WTC11 (cell line): ENCODE measurements at regions not wholly inside any gene's neighbourhood (a gene's known extent, or its start where the extent isn't known, plus 50 kb on each side); places are given as distances from the start of the nearest gene placed in this dataset.

Experiments used
- ATAC-seq: fragments of 200-7000 bp; cut with Tn5 transposase; 2 replicates; pipeline ENCODE4 v1.10.0; 2021; ENCODE audit warnings: mild to moderate bottlenecking, moderate library complexity
- CTCF ChIA-PET: fragments of 300-600 bp; sonication (Branson Sonifier 250); formaldehyde crosslinking; loops from one replicate; lab custom pipeline; 2021; ENCODE audit warnings: antibody characterized with exemption; lab: Charles Lee
- POLR2A ChIA-PET: fragments of 350-600 bp; sonication (Branson Sonifier 250); formaldehyde crosslinking; loops from one replicate; lab custom pipeline; 2021; ENCODE audit warnings: antibody characterized with exemption; lab: Charles Lee
- DNase-seq: peaks from one replicate; pipeline ENCODE4 v3.0.0; 2021; ENCODE audit warnings: low spot score
- H3K27ac Mint-ChIP-seq: 2 replicates; pipeline ENCODE4 v1.8.0; 2021; ENCODE audit warnings: mixed read lengths
- H3K27me3 Mint-ChIP-seq: 2 replicates; pipeline ENCODE4 v1.8.0; 2021; ENCODE audit warnings: low read depth, mild to moderate bottlenecking, moderate library complexity, mixed read lengths
- H3K36me3 Mint-ChIP-seq: 2 replicates; pipeline ENCODE4 v1.8.0; 2021; ENCODE audit warnings: mixed read lengths
- H3K4me1 Mint-ChIP-seq: 2 replicates; pipeline ENCODE4 v1.8.0; 2022; ENCODE audit warnings: mixed read lengths
- H3K4me3 Mint-ChIP-seq: 2 replicates; pipeline ENCODE4 v1.8.0; 2021; ENCODE audit warnings: mild to moderate bottlenecking, moderate library complexity, mixed read lengths
- H3K9me3 Mint-ChIP-seq: 2 replicates; pipeline ENCODE4 v1.8.0; 2021; ENCODE audit warnings: mixed read lengths
- AR ChIP-seq: fragments of 250-450 bp; sonication (Bioruptor Pico); IDR thresholded peaks from 2 replicates; pipeline ENCODE4 v1.9.0; 2021; ENCODE audit warnings: mild to moderate bottlenecking
- CBFB ChIP-seq: sonication (generic); formaldehyde crosslinking; IDR thresholded peaks from 2 replicates; pipeline ENCODE4 v1.8.1; 2022; ENCODE audit warnings: mild to moderate bottlenecking, low read depth, missing genetic modification reagents
- CREB1 ChIP-seq: sonication (generic); formaldehyde crosslinking; IDR thresholded peaks from 2 replicates; pipeline ENCODE4 v1.8.0; 2023; ENCODE audit warnings: mild to moderate bottlenecking, missing genetic modification reagents
- E2F1 ChIP-seq: sonication (generic); formaldehyde crosslinking; IDR thresholded peaks from 2 replicates; pipeline ENCODE4 v1.8.0; 2022; ENCODE audit warnings: mild to moderate bottlenecking, missing genetic modification reagents
- FOXK1 ChIP-seq: sonication (generic); formaldehyde crosslinking; IDR thresholded peaks from 2 replicates; pipeline ENCODE4 v1.8.0; 2022; ENCODE audit warnings: mild to moderate bottlenecking, moderate library complexity, missing genetic modification reagents
- HMGXB4 ChIP-seq: sonication (generic); formaldehyde crosslinking; IDR thresholded peaks from 2 replicates; pipeline ENCODE4 v1.8.1; 2023; ENCODE audit warnings: mild to moderate bottlenecking, moderate library complexity, missing genetic modification reagents
- IRF2 ChIP-seq: sonication (generic); formaldehyde crosslinking; IDR thresholded peaks from 2 replicates; pipeline ENCODE4 v1.8.0; 2022; ENCODE audit warnings: low read depth, missing genetic modification reagents, borderline replicate concordance
- KAT7 ChIP-seq: sonication (generic); formaldehyde crosslinking; IDR thresholded peaks from 2 replicates; pipeline ENCODE4 v1.8.1; 2023; ENCODE audit warnings: missing genetic modification reagents, mild to moderate bottlenecking, borderline replicate concordance
- MLX ChIP-seq: sonication (generic); formaldehyde crosslinking; IDR thresholded peaks from 2 replicates; pipeline ENCODE4 v1.8.1; 2023; ENCODE audit warnings: mild to moderate bottlenecking, missing genetic modification reagents, moderate library complexity
- NFATC4 ChIP-seq: fragments of 250-450 bp; sonication (Bioruptor Pico); IDR thresholded peaks from 2 replicates; pipeline ENCODE4 v1.9.0; 2021; ENCODE audit warnings: mild to moderate bottlenecking
- NFYB ChIP-seq: sonication (generic); formaldehyde crosslinking; conservative IDR thresholded peaks from 2 replicates; pipeline ENCODE4 v1.8.0; 2022; ENCODE audit warnings: low read depth, missing genetic modification reagents
- PRRX2 ChIP-seq: fragments of 250-450 bp; sonication (Bioruptor Pico); IDR thresholded peaks from 2 replicates; pipeline ENCODE4 v1.8.0; 2021; ENCODE audit warnings: mild to moderate bottlenecking
- RELA ChIP-seq: sonication (generic); formaldehyde crosslinking; IDR thresholded peaks from 2 replicates; pipeline ENCODE4 v1.8.1; 2022; ENCODE audit warnings: missing genetic modification reagents, mild to moderate bottlenecking, borderline replicate concordance
- SMAD4 ChIP-seq: sonication (generic); formaldehyde crosslinking; IDR thresholded peaks from 2 replicates; pipeline ENCODE4 v1.8.0; 2022; ENCODE audit warnings: mild to moderate bottlenecking, missing genetic modification reagents
- ZNF219 ChIP-seq: sonication (generic); formaldehyde crosslinking; IDR thresholded peaks from 2 replicates; pipeline ENCODE4 v1.8.0; 2023; ENCODE audit warnings: missing genetic modification reagents, mild to moderate bottlenecking, borderline replicate concordance
- ZNF416 ChIP-seq: fragments of 250-450 bp; sonication (Bioruptor Pico); IDR thresholded peaks from 2 replicates; pipeline ENCODE4 v1.9.0; 2021; ENCODE audit warnings: mild to moderate bottlenecking, inconsistent platforms
- ZNF423 ChIP-seq: fragments of 250-450 bp; sonication (Bioruptor Pico); IDR thresholded peaks from 2 replicates; pipeline ENCODE4 v2.1.2; 2022; ENCODE audit warnings: mild to moderate bottlenecking, moderate library complexity
- ZSCAN18 ChIP-seq: fragments of 250-450 bp; sonication (Bioruptor Pico); IDR thresholded peaks from 2 replicates; pipeline ENCODE4 v2.1.2; 2022; ENCODE audit warnings: mild to moderate bottlenecking, moderate library complexity

- TF ChIP-seq HMGXB4 (CRISPR knock-in tag): no peak
- no peak for TF ChIP-seq PRRX2 (CRISPR knock-in tag)
- no peak for TF ChIP-seq KAT7
- no peak for TF ChIP-seq MLX (CRISPR knock-in tag)
- TF ChIP-seq CBFB (CRISPR knock-in tag): no peak
- no peak for TF ChIP-seq ZNF423 (CRISPR knock-in tag)
- no peak for TF ChIP-seq NFYB (CRISPR knock-in tag)
These were observed 172.0 kb downstream of the BAMBI start (continued) for GRCh38 chr10:28849309-28849708.

GRCh38 chr10:28849821-28850220 is 172.5 kb downstream of the BAMBI start:
- CTCF ChIA-PET: no interaction called here

GRCh38 chr10:28850784-28851183 is 173.5 kb downstream of the BAMBI start:
- TF ChIP-seq FOXK1 (CRISPR knock-in tag) (no peak), CREB1 (no peak), ZNF219 (no peak), NFATC4 (CRISPR knock-in tag) (no peak), AR (no peak), SMAD4 (CRISPR knock-in tag) (no peak), IRF2 (CRISPR knock-in tag) (no peak)
- H3K36me3 Mint-ChIP-seq: no peaks in the 10 kb centered on the region
- H3K4me3 Mint-ChIP-seq: no peak overlapping the region
- ATAC-seq (no peak), DNase-seq (no peak)
- H3K27me3 Mint-ChIP-seq: no peaks in the 10 kb centered on the region
- peaks cover 19% of the 10 kb centered on the region for H3K9me3 Mint-ChIP-seq
- H3K27ac Mint-ChIP-seq: no peak overlapping the region
- ChIA-PET CTCF (no interaction called here), POLR2A (interaction anchor here (0.6 kb wide), 1 partner anchor 158 kb away, joined by 6 read pairs; no protein-coding TSS in a partner anchor)
- no peaks in the 10 kb centered on the region for H3K4me1 Mint-ChIP-seq

More at GRCh38 chr10:28849821-28850220, 172.5 kb downstream of the BAMBI start:
- H3K27me3 Mint-ChIP-seq: no peaks in the 10 kb centered on the region
- POLR2A ChIA-PET: no interaction called here
- ATAC-seq: no peak
- H3K4me3 Mint-ChIP-seq: no peak overlapping the region
- no peak overlapping the region for H3K27ac Mint-ChIP-seq
- no peak for TF ChIP-seq RELA (CRISPR knock-in tag)
- no peak for TF ChIP-seq E2F1 (CRISPR knock-in tag)
- no peak for TF ChIP-seq ZNF416 (CRISPR knock-in tag)
- TF ChIP-seq ZSCAN18 (CRISPR knock-in tag): no peak
- no peak for TF ChIP-seq KAT7
- DNase-seq: no peak
- peaks cover 13% of the 10 kb centered on the region; the same call in 1 of the 2 replicates for H3K9me3 Mint-ChIP-seq
- H3K36me3 Mint-ChIP-seq: no peaks in the 10 kb centered on the region
- H3K4me1 Mint-ChIP-seq: no peaks in the 10 kb centered on the region
